Uterus (tissue), 2 donors: ENCODE measurements at regions not wholly inside any gene's neighbourhood (a gene's known extent, or its start where the extent isn't known, plus 50 kb on each side); places are given as distances from the start of the nearest gene placed in this dataset.

Experiments used
- CTCF ChIP-seq, 4 experiments: fragments of 200-600 bp in 2 of 4; fragments of 450-650 bp in 2 of 4; sonication (generic) in 2 of 4; IDR thresholded peaks; one replicate each; pipeline ENCODE4 v1.5.1; 2016 to 2019; ENCODE audit warnings: antibody characterized with exemption in 4 of 4, mild to moderate bottlenecking in 2 of 4, moderate library complexity in 1 of 4
- POLR2A ChIP-seq, 2 donors: fragments of 450-650 bp; IDR thresholded peaks; one replicate each; pipeline ENCODE4 v1.6.1; 2016; ENCODE audit warnings: antibody characterized with exemption in 2 of 2, mild to moderate bottlenecking in 1 of 2, moderate library complexity in 1 of 2

- TF ChIP-seq CTCF (IDR thresholded peaks at IDR 0.05): no peak
- TF ChIP-seq POLR2A (IDR thresholded peaks at IDR 0.05): no peak
These were observed 862.3 kb downstream of the UQCRFS1 start for GRCh38 chr19:28350673-28351072.
